Cerebellar nuclear complex (tissue), 1 donor: ENCODE measurements at regions not wholly inside any gene's neighbourhood (a gene's known extent, or its start where the extent isn't known, plus 50 kb on each side); places are given as distances from the start of the nearest gene placed in this dataset.
A peak's percentile ranks its signal among the peaks of the same experiment; 100 is the strongest.
"Not testable (repeated sequence)": the region's sequence is repeated elsewhere in the genome, so short reads cannot be mapped to it uniquely, and the experiment has no call there.

Experiments used
- DNase-seq, 2 experiments: peaks; one replicate each; lab custom pipeline; 2025; lab: John Stamatoyannopoulos, UW

GRCh38 chr2:228409493-228409892 is 228.0 kb upstream of the SPHKAP start:
- DNase-seq = no peak

GRCh38 chr2:228408529-228409227 is 227.2 kb upstream of the SPHKAP start:
- DNase-seq = no peak

- DNase-seq = peak; percentile 88 to 93
Measured at GRCh38 chr2:228407821-228408220, 226.3 kb upstream of the SPHKAP start.

GRCh38 chr2:228401065-228401912 is 219.8 kb upstream of the SPHKAP start:
- DNase-seq = no peak

- no peak for DNase-seq
Measured at GRCh38 chr2:228387776-228388175, 206.3 kb upstream of the SPHKAP start.

- DNase-seq = no peak
Measured at GRCh38 chr2:228378696-228379425, 197.4 kb upstream of the SPHKAP start.

DNA sequence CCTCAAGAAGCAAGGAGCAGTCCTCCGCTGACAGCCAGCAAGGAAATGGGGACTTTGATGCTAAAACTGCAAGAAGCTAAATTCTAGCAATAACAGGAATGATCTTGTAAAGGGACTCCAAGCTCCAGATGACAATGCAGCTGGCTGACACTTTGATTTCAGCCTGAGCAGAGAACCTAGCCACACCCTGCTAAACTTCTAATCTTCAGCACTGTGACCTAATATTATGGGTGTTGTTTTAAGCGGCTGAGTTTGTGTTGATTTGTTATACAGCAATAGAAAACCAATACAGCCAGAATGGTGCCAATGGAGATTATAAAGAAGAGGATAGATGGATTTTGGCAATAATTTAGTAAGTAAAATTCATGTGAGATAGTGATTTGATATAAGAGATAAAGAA is 196.7 kb upstream of the SPHKAP start:
- DNase-seq = no peak

- no peak for DNase-seq
Measured at GRCh38 chr2:228377533-228377932, 196.0 kb upstream of the SPHKAP start.

GRCh38 chr2:228374741-228375140 is 193.3 kb upstream of the SPHKAP start:
- DNase-seq = no peak

DNA sequence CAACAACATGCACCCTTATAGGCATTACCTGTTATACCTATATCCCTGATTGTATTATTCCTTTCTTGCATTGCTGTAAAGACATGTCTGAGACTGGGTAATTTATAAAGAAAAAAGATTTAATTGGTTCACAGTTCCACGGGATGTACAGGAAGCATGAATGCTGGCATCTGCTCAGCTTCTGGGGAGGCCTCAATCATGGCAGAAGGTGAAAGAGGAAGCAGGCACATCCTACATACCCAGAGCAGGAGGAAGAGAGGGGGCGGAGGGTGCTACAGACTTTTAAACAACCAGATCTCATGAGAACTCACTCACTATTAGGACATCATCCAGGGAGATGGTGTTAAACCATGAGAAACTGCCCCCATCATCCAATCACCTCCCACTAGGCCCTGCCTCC is 191.7 kb upstream of the SPHKAP start:
- DNase-seq = no peak

DNA sequence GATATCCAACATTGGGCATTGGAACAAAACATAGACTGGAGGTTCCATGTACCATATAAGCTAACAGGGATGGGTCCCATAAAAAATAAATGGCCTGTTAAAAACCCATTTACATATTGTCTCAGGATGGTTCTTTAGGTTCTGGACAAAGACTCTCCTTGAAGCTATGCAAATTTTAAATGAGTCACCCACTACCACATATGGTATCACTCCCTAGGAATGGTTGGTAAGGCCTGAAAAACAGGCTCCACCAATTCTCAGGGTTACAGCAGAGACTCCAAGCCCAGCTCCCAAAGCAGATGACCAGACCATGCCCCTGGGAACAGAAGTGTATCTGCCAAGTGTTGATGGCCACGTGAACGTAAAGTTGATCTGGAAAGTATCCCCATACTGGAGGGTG is 190.7 kb upstream of the SPHKAP start:
- DNase-seq = no peak

DNA sequence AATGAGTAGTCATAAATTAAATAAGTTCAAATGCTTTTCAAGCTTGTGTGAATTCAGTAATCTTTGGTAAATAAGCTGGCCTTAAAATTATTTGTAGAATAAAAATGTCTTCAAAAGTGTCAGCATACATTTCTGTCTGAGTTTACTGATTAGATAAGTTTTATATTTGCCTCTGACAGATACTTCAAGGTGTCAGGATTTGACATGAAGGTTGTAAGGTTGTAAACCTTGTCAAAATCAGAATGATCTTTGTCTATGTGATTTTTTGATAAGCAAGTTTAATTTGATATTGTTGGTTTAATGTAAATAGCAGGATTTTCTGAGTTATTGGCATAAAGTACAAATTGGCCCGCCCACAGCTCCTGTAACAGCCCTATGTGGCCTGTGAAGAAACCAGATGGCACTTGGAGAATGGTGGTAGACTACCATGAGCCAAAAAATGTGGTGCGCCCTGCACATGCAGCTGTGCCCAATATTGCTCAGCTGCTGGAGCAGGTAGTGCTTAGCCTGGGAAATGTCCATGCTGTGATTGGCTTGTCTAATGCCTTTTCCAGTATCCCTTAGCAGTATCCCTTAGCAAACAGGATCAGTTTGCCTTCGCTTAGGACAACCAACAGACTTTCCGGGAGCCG is 188.0 kb upstream of the SPHKAP start:
- no peak for DNase-seq

- no peak for DNase-seq
Measured at GRCh38 chr2:228367356-228367755, 185.9 kb upstream of the SPHKAP start.

GRCh38 chr2:228359473-228359872 is 178.0 kb upstream of the SPHKAP start:
- DNase-seq = no peak

GRCh38 chr2:228355897-228356296 is 174.4 kb upstream of the SPHKAP start:
- no peak for DNase-seq

GRCh38 chr2:228352980-228353379 is 171.5 kb upstream of the SPHKAP start:
- not testable (repeated sequence) for DNase-seq

- DNase-seq = no peak
Measured at GRCh38 chr2:228352048-228352447, 170.6 kb upstream of the SPHKAP start.

GRCh38 chr2:228348516-228349064 is 167.1 kb upstream of the SPHKAP start:
- no peak for DNase-seq

- DNase-seq = no peak
Measured at GRCh38 chr2:228344531-228344930, 163.0 kb upstream of the SPHKAP start.

GRCh38 chr2:228339525-228339924 is 158.0 kb upstream of the SPHKAP start:
- DNase-seq = no peak

DNA sequence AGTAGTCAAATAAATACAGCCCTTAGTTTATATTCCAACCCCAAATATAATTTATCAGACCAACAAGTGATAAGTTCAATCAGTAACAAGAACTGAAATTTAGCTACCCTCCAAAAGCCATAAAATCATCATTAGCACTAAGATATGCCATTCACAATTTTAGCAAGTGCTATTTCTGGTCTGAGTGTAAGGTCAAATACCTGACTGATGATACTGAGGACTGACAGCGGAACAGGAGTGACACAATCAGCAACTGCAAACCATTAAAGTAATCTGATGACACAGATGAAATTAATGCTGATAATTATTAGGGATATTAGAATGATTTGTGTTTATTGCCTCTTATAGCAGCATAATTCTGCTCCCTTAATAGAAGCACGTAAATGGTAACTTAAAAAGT is 152.7 kb upstream of the SPHKAP start:
- DNase-seq = no peak

DNA sequence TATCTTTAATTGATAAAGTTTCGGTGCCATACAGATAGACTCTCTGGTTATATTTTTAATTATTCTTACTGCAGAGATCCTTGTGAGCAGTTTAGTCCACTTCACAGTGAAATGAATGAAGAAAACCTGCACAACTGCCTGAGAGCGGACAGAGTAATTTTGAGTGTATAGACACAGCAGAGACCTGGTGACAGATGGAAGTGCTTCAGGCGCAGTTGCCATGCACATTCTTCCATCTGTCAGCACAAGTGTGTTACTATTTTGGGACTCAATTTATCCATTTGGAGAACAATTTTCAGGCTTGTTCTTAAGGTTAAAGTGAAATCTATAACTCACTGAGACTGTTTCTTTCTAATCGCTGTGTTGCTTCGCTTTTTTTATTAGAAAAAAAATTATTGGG is 147.8 kb upstream of the SPHKAP start:
- peak; percentile 76 to 96 for DNase-seq
